Muscle layer of colon (tissue), 2 donors: ENCODE measurements at regions not wholly inside any gene's neighbourhood (a gene's known extent, or its start where the extent isn't known, plus 50 kb on each side); places are given as distances from the start of the nearest gene placed in this dataset.

ENCODE experiments used
- H3K27ac ChIP-seq: one replicate; pipeline ENCODE4 v1.7.0; 2013; ENCODE audit warnings: low read depth, mild to moderate bottlenecking, low read length, moderate library complexity
- H3K27me3 ChIP-seq, 2 donors: one replicate each; pipeline ENCODE4 v1.7.0; 2013; ENCODE audit warnings: low read length in 2 of 2, mild to moderate bottlenecking in 2 of 2; ENCODE audit not compliant: insufficient read depth in 2 of 2, control insufficient read depth in 1 of 2
- H3K36me3 ChIP-seq: one replicate; pipeline ENCODE4 v1.7.0; 2013; ENCODE audit warnings: mild to moderate bottlenecking, low read length; ENCODE audit not compliant: insufficient read depth
- H3K4me1 ChIP-seq: one replicate; pipeline ENCODE4 v1.7.0; 2013; ENCODE audit warnings: mild to moderate bottlenecking, low read length; ENCODE audit not compliant: insufficient read depth
- H3K4me3 ChIP-seq, 2 donors: one replicate each; pipeline ENCODE4 v1.7.0; 2013; ENCODE audit warnings: low read length in 2 of 2, low read depth in 1 of 2, mild to moderate bottlenecking in 1 of 2, moderate library complexity in 1 of 2
- H3K9ac ChIP-seq: one replicate; pipeline ENCODE4 v1.7.0; 2013; ENCODE audit warnings: low read length
- H3K9me3 ChIP-seq: one replicate; pipeline ENCODE4 v1.7.0; 2013; ENCODE audit warnings: mild to moderate bottlenecking, low read length
- donor health status: abdominal sarcoma.
- donor health status: Adenocarcinoma of cecum.

- no peak overlapping the region for H3K4me3 ChIP-seq
- no peaks in the 10 kb centered on the region for H3K9me3 ChIP-seq
- no peak overlapping the region for H3K27ac ChIP-seq
- H3K36me3 ChIP-seq = no peaks in the 10 kb centered on the region
- no peaks in the 10 kb centered on the region for H3K27me3 ChIP-seq
- peaks cover 6% of the 10 kb centered on the region for H3K4me1 ChIP-seq
- H3K9ac ChIP-seq = no peak overlapping the region
Measured at GRCh38 chr7:136173874-136174273, 196.7 kb upstream of the MTPN start.

GRCh38 chr7:136171233-136171632 is 194.1 kb upstream of the MTPN start:
- Histone ChIP-seq H3K27me3 (no peaks in the 10 kb centered on the region), H3K9me3 (no peaks in the 10 kb centered on the region), H3K4me3 (no peak overlapping the region), H3K4me1 (peaks cover 18% of the 10 kb centered on the region), H3K36me3 (no peaks in the 10 kb centered on the region), H3K9ac (no peak overlapping the region), H3K27ac (no peak overlapping the region)

- no peak overlapping the region for H3K4me3 ChIP-seq
- H3K9ac ChIP-seq = no peak overlapping the region
- no peaks in the 10 kb centered on the region for H3K27me3 ChIP-seq
- no peaks in the 10 kb centered on the region for H3K36me3 ChIP-seq
- H3K27ac ChIP-seq = no peak overlapping the region
- H3K9me3 ChIP-seq = no peaks in the 10 kb centered on the region
- peaks cover 18% of the 10 kb centered on the region for H3K4me1 ChIP-seq
Measured at GRCh38 chr7:136168821-136169220, 191.7 kb upstream of the MTPN start.

- Histone ChIP-seq H3K4me3 (no peak overlapping the region), H3K9me3 (no peaks in the 10 kb centered on the region), H3K27me3 (no peaks in the 10 kb centered on the region), H3K36me3 (no peaks in the 10 kb centered on the region), H3K4me1 (peaks cover 18% of the 10 kb centered on the region), H3K27ac (no peak overlapping the region), H3K9ac (no peak overlapping the region)
Measured at GRCh38 chr7:136167991-136168390, 190.8 kb upstream of the MTPN start.

- Histone ChIP-seq H3K36me3 (no peaks in the 10 kb centered on the region), H3K4me3 (no peak overlapping the region), H3K27ac (no peak overlapping the region), H3K9me3 (no peaks in the 10 kb centered on the region), H3K27me3 (no peaks in the 10 kb centered on the region), H3K4me1 (peaks cover 18% of the 10 kb centered on the region), H3K9ac (no peak overlapping the region)
Measured at GRCh38 chr7:136166521-136166920, 189.4 kb upstream of the MTPN start.

GRCh38 chr7:136163340-136163801 is 186.2 kb upstream of the MTPN start:
- H3K4me3 ChIP-seq = no peak overlapping the region
- H3K9me3 ChIP-seq = no peaks in the 10 kb centered on the region
- H3K9ac ChIP-seq = no peak overlapping the region
- H3K36me3 ChIP-seq = no peaks in the 10 kb centered on the region
- no peak overlapping the region for H3K27ac ChIP-seq
- no peaks in the 10 kb centered on the region for H3K27me3 ChIP-seq
- H3K4me1 ChIP-seq = peaks cover 6% of the 10 kb centered on the region

GRCh38 chr7:136150311-136150710 is 173.2 kb upstream of the MTPN start:
- no peaks in the 10 kb centered on the region for H3K36me3 ChIP-seq
- H3K27me3 ChIP-seq = no peaks in the 10 kb centered on the region

GRCh38 chr7:136148920-136149319 is 171.8 kb upstream of the MTPN start:
- no peak overlapping the region for H3K27ac ChIP-seq
- H3K4me1 ChIP-seq = peaks cover 14% of the 10 kb centered on the region
- H3K27me3 ChIP-seq = no peaks in the 10 kb centered on the region
- no peaks in the 10 kb centered on the region for H3K9me3 ChIP-seq
- no peak overlapping the region for H3K9ac ChIP-seq
- no peak overlapping the region for H3K4me3 ChIP-seq
- no peaks in the 10 kb centered on the region for H3K36me3 ChIP-seq

More at GRCh38 chr7:136150311-136150710, 173.2 kb upstream of the MTPN start:
- Histone ChIP-seq H3K9me3 (no peaks in the 10 kb centered on the region), H3K4me3 (no peak overlapping the region), H3K27ac (no peak overlapping the region), H3K4me1 (peaks cover 3% of the 10 kb centered on the region), H3K9ac (no peak overlapping the region)

- no peak overlapping the region for H3K4me3 ChIP-seq
- H3K27me3 ChIP-seq = no peaks in the 10 kb centered on the region
- peaks cover 34% of the 10 kb centered on the region for H3K4me1 ChIP-seq
- no peaks in the 10 kb centered on the region for H3K36me3 ChIP-seq
- H3K9ac ChIP-seq = no peak overlapping the region
- no peak overlapping the region for H3K27ac ChIP-seq
- H3K9me3 ChIP-seq = no peaks in the 10 kb centered on the region
Measured at GRCh38 chr7:136146925-136147324, 169.8 kb upstream of the MTPN start.

- H3K27ac ChIP-seq = peak overlapping the region; percentile 38
- peaks cover 43% of the 10 kb centered on the region for H3K4me1 ChIP-seq
- no peaks in the 10 kb centered on the region for H3K27me3 ChIP-seq
- H3K9ac ChIP-seq = no peak overlapping the region
- no peak overlapping the region for H3K4me3 ChIP-seq
- no peaks in the 10 kb centered on the region for H3K36me3 ChIP-seq
- no peaks in the 10 kb centered on the region for H3K9me3 ChIP-seq
Measured at GRCh38 chr7:136144182-136144581, 167.0 kb upstream of the MTPN start.

GRCh38 chr7:136143271-136143670 is 166.1 kb upstream of the MTPN start:
- Histone ChIP-seq H3K36me3 (no peaks in the 10 kb centered on the region), H3K9me3 (no peaks in the 10 kb centered on the region), H3K4me3 (no peak overlapping the region), H3K9ac (no peak overlapping the region), H3K27ac (peak overlapping the region; percentile 48), H3K4me1 (peaks cover 51% of the 10 kb centered on the region), H3K27me3 (no peaks in the 10 kb centered on the region)

GRCh38 chr7:136142583-136142982 is 165.4 kb upstream of the MTPN start:
- no peaks in the 10 kb centered on the region for H3K36me3 ChIP-seq
- H3K4me1 ChIP-seq = peaks cover 51% of the 10 kb centered on the region
- no peaks in the 10 kb centered on the region for H3K27me3 ChIP-seq
- no peak overlapping the region for H3K4me3 ChIP-seq
- no peaks in the 10 kb centered on the region for H3K9me3 ChIP-seq
- no peak overlapping the region for H3K9ac ChIP-seq
- H3K27ac ChIP-seq = no peak overlapping the region
